EL (cell line): ENCODE measurements at regions not wholly inside any gene's neighbourhood (a gene's known extent, or its start where the extent isn't known, plus 50 kb on each side); places are given as distances from the start of the nearest gene placed in this dataset.
"Not testable (repeated sequence)": the region's sequence is repeated elsewhere in the genome, so short reads cannot be mapped to it uniquely, and the experiment has no call there.

Experiments used
- DNase-seq: peaks from one replicate; pipeline ENCODE4 v3.0.0-alpha.2; 2016

- DNase-seq, result no peak
Measured at GRCh38 chr2:83003555-83003954, 1455.5 kb downstream of the SUCLG1 start.

GRCh38 chr2:83002706-83003105 lies 1456.4 kb downstream of the SUCLG1 start:
- no peak for DNase-seq

GRCh38 chr2:82998781-82999180 lies 1460.3 kb downstream of the SUCLG1 start:
- DNase-seq, result no peak

GRCh38 chr2:82996217-82996616 lies 1462.9 kb downstream of the SUCLG1 start:
- DNase-seq, result no peak

- DNase-seq, result no peak
Measured at GRCh38 chr2:82994151-82994550, 1464.9 kb downstream of the SUCLG1 start.

- DNase-seq, result peak; percentile 67
Measured at GRCh38 chr2:82993609-82994008, 1465.5 kb downstream of the SUCLG1 start.

- no peak for DNase-seq
Measured at GRCh38 chr2:82992968-82993367, 1466.1 kb downstream of the SUCLG1 start.

GRCh38 chr2:82987706-82988105 lies 1471.4 kb downstream of the SUCLG1 start:
- DNase-seq, result not testable (repeated sequence)

- no peak for DNase-seq
Measured at GRCh38 chr2:82986899-82987298, 1472.2 kb downstream of the SUCLG1 start.

- DNase-seq, result no peak
Measured at GRCh38 chr2:82985572-82986197, 1473.4 kb downstream of the SUCLG1 start.

GRCh38 chr2:82968358-82968757 lies 1490.7 kb downstream of the SUCLG1 start:
- DNase-seq, result peak; percentile 16

- no peak for DNase-seq
Measured at GRCh38 chr2:82964341-82964740, 1494.7 kb downstream of the SUCLG1 start.

- peak; percentile 47 for DNase-seq
Measured at GRCh38 chr2:82959727-82960126, 1499.4 kb downstream of the SUCLG1 start.

GRCh38 chr2:82954868-82955267 lies 1504.2 kb downstream of the SUCLG1 start:
- DNase-seq, result no peak

GRCh38 chr2:82939211-82939610 lies 1519.9 kb downstream of the SUCLG1 start:
- no peak for DNase-seq

- not testable (repeated sequence) for DNase-seq
Measured at GRCh38 chr2:82938321-82938845, 1520.7 kb downstream of the SUCLG1 start.

- no peak for DNase-seq
Measured at GRCh38 chr2:82913566-82913965, 1545.5 kb downstream of the SUCLG1 start.

GRCh38 chr2:82896117-82896516 lies 1563.0 kb downstream of the SUCLG1 start:
- DNase-seq, result no peak

- DNase-seq, result no peak
Measured at GRCh38 chr2:82893190-82893589, 1565.9 kb downstream of the SUCLG1 start.

GRCh38 chr2:82879803-82880202 lies 1579.3 kb downstream of the SUCLG1 start:
- DNase-seq, result no peak

- no peak for DNase-seq
Measured at GRCh38 chr2:82875858-82876257, 1583.2 kb downstream of the SUCLG1 start.

GRCh38 chr2:82857967-82858366 lies 1601.1 kb downstream of the SUCLG1 start:
- DNase-seq, result no peak

GRCh38 chr2:82853299-82853698 lies 1605.8 kb downstream of the SUCLG1 start:
- no peak for DNase-seq

- no peak for DNase-seq
Measured at GRCh38 chr2:82852787-82853186, 1606.3 kb downstream of the SUCLG1 start.

GRCh38 chr2:82848285-82848684 lies 1610.8 kb downstream of the SUCLG1 start:
- DNase-seq, result no peak
